Cerebellar cortex (tissue), 1 donor: ENCODE measurements at regions not wholly inside any gene's neighbourhood (a gene's known extent, or its start where the extent isn't known, plus 50 kb on each side); places are given as distances from the start of the nearest gene placed in this dataset.

ENCODE experiments used
- DNase-seq: peaks from one replicate; pipeline ENCODE4 v3.0.0-alpha.2; 2015; ENCODE audit warnings: low spot score

GRCh38 chr2:158905784-158906183, 62.7 kb upstream of the TANC1 start:
- no peak for DNase-seq

- no peak for DNase-seq
These were observed 60.4 kb upstream of the TANC1 start for GRCh38 chr2:158907926-158908456.

- no peak for DNase-seq
These were observed 56.3 kb upstream of the TANC1 start for GRCh38 chr2:158912112-158912511.

- DNase-seq: no peak
These were observed 55.7 kb upstream of the TANC1 start for GRCh38 chr2:158912765-158913164.

- no peak for DNase-seq
These were observed 54.4 kb upstream of the TANC1 start for GRCh38 chr2:158914066-158914465.

GRCh38 chr2:158914731-158915130, 53.7 kb upstream of the TANC1 start:
- DNase-seq: no peak

- no peak for DNase-seq
These were observed 51.3 kb upstream of the TANC1 start for GRCh38 chr2:158917121-158917520.

GRCh38 chr2:158918452-158918851, 50.0 kb upstream of the TANC1 start:
- no peak for DNase-seq
